GM23338 (cell line): ENCODE measurements at regions not wholly inside any gene's neighbourhood (a gene's known extent, or its start where the extent isn't known, plus 50 kb on each side); places are given as distances from the start of the nearest gene placed in this dataset.

ENCODE experiments used
- ATAC-seq: fragments of 200-7000 bp; cut with Tn5 transposase; 3 replicates; pipeline ENCODE4 v1.9.1; 2020
- DNase-seq: peaks from one replicate; pipeline ENCODE4 v3.0.0-alpha.2; 2015; ENCODE audit warnings: low spot score
- H2AFZ ChIP-seq: fragments of 200-600 bp; sonication (generic); 2 replicates; pipeline ENCODE4 v1.8.0; 2016; ENCODE audit warnings: antibody characterized with exemption, mild to moderate bottlenecking, moderate library complexity
- H3F3A ChIP-seq: fragments of 200-600 bp; sonication (generic); replicated peaks from 2 replicates; pipeline ENCODE4 v1.8.0; 2017; ENCODE audit warnings: antibody characterized with exemption, mixed run types, low read depth
- H3K27ac ChIP-seq: fragments of 200-600 bp; sonication (generic); 2 replicates; pipeline ENCODE4 v1.6.1; 2016; ENCODE audit warnings: low read depth
- H3K27me3 ChIP-seq: fragments of 200-600 bp; sonication (generic); 2 replicates; pipeline ENCODE4 v1.8.0; 2016; ENCODE audit warnings: mild to moderate bottlenecking, mixed run types, moderate library complexity; ENCODE audit not compliant: insufficient read depth
- H3K36me3 ChIP-seq: fragments of 200-600 bp; sonication (generic); 2 replicates; pipeline ENCODE4 v1.8.0; 2016; ENCODE audit warnings: mild to moderate bottlenecking; ENCODE audit not compliant: insufficient read depth
- H3K4me1 ChIP-seq: fragments of 200-600 bp; sonication (generic); 2 replicates; pipeline ENCODE4 v1.8.0; 2016; ENCODE audit warnings: mild to moderate bottlenecking, moderate library complexity; ENCODE audit not compliant: insufficient read depth
- H3K4me2 ChIP-seq: fragments of 200-600 bp; sonication (generic); 2 replicates; pipeline ENCODE4 v1.7.1; 2017; ENCODE audit warnings: mixed run types
- H3K4me3 ChIP-seq: fragments of 200-600 bp; sonication (generic); 2 replicates; pipeline ENCODE4 v1.6.1; 2016; ENCODE audit warnings: mixed run types
- H3K79me2 ChIP-seq: fragments of 200-600 bp; sonication (generic); replicated peaks from 2 replicates; pipeline ENCODE4 v1.8.0; 2017; ENCODE audit warnings: mild to moderate bottlenecking; ENCODE audit not compliant: insufficient read depth
- H3K9me2 ChIP-seq: fragments of 200-600 bp; sonication (generic); 2 replicates; pipeline ENCODE4 v1.8.0; 2017; ENCODE audit not compliant: insufficient read depth
- H4K20me1 ChIP-seq: fragments of 200-600 bp; sonication (generic); replicated peaks from 2 replicates; pipeline ENCODE4 v1.8.0; 2017; ENCODE audit warnings: mild to moderate bottlenecking; ENCODE audit not compliant: insufficient read depth
- H3K27ac Mint-ChIP-seq: 2 replicates; pipeline ENCODE4 v1.8.0; 2020; ENCODE audit warnings: inconsistent platforms, mild to moderate bottlenecking, moderate library complexity, mixed read lengths
- H3K27me3 Mint-ChIP-seq: 3 replicates; pipeline ENCODE4 v1.8.0; 2022; ENCODE audit warnings: low read depth, mild to moderate bottlenecking, moderate library complexity, mixed read lengths, inconsistent platforms; ENCODE audit not compliant: insufficient read depth, poor library complexity
- H3K36me3 Mint-ChIP-seq: 3 replicates; pipeline ENCODE4 v1.8.0; 2021; ENCODE audit warnings: low read depth, mild to moderate bottlenecking, inconsistent platforms, moderate library complexity, mixed read lengths
- H3K4me1 Mint-ChIP-seq: 3 replicates; pipeline ENCODE4 v1.8.0; 2020; ENCODE audit warnings: mild to moderate bottlenecking, inconsistent platforms, mixed read lengths
- H3K4me3 Mint-ChIP-seq: 3 replicates; pipeline ENCODE4 v1.8.0; 2021; ENCODE audit warnings: moderate library complexity, mild to moderate bottlenecking, inconsistent platforms, mixed read lengths
- H3K9me3 Mint-ChIP-seq: 3 replicates; pipeline ENCODE4 v1.8.0; 2020; ENCODE audit warnings: moderate library complexity, mild to moderate bottlenecking, inconsistent platforms, mixed read lengths
- CREB1 ChIP-seq: fragments of 250-450 bp; sonication (Bioruptor Pico); IDR thresholded peaks from 2 replicates; pipeline ENCODE4 v1.5.0; 2020; ENCODE audit warnings: low read depth, mild to moderate bottlenecking, moderate library complexity
- ETS1 ChIP-seq: IDR thresholded peaks from 2 replicates; pipeline ENCODE4 v1.6.1; 2016; ENCODE audit warnings: antibody characterized with exemption
- EZH2 ChIP-seq: fragments of 200-600 bp; sonication (generic); IDR thresholded peaks from one replicate; pipeline ENCODE4 v1.8.0; 2017; ENCODE audit warnings: antibody characterized with exemption, mild to moderate bottlenecking, low read depth; ENCODE audit not compliant: unreplicated experiment
- EZH2phosphoT487 ChIP-seq: fragments of 200-600 bp; sonication (generic); IDR thresholded peaks from one replicate; pipeline ENCODE4 v1.8.1; 2018; ENCODE audit warnings: antibody characterized with exemption; ENCODE audit not compliant: unreplicated experiment
- JUNB ChIP-seq: IDR thresholded peaks from one replicate; pipeline ENCODE4 v1.6.1; 2016; ENCODE audit warnings: antibody characterized with exemption; ENCODE audit not compliant: unreplicated experiment
- NANOG ChIP-seq: IDR thresholded peaks from 2 replicates; pipeline ENCODE4 v1.6.1; 2016; ENCODE audit warnings: antibody characterized with exemption, borderline replicate concordance
- POLR2AphosphoS5 ChIP-seq: IDR thresholded peaks from 2 replicates; pipeline ENCODE4 v1.6.1; 2016; ENCODE audit warnings: antibody characterized with exemption, low read depth
- REST ChIP-seq: IDR thresholded peaks from one replicate; pipeline ENCODE4 v1.6.1; 2018; ENCODE audit warnings: antibody characterized with exemption; ENCODE audit not compliant: unreplicated experiment
- STAT1 ChIP-seq: IDR thresholded peaks from one replicate; pipeline ENCODE4 v1.6.1; 2016; ENCODE audit warnings: antibody characterized with exemption; ENCODE audit not compliant: unreplicated experiment
- ZNF114 ChIP-seq: fragments of 250-450 bp; sonication (Bioruptor Pico); IDR thresholded peaks from 2 replicates; pipeline ENCODE4 v1.5.0; 2020; ENCODE audit warnings: mild to moderate bottlenecking, moderate library complexity
- ZNF331 ChIP-seq: fragments of 250-450 bp; sonication (Bioruptor Pico); IDR thresholded peaks from 2 replicates; pipeline ENCODE4 v1.5.0; 2020; ENCODE audit warnings: low read depth, mild to moderate bottlenecking, moderate library complexity
- ZNF462 ChIP-seq: fragments of 250-450 bp; sonication (Bioruptor Pico); IDR thresholded peaks from 2 replicates; pipeline ENCODE4 v1.5.0; 2020; ENCODE audit warnings: mild to moderate bottlenecking, moderate library complexity
- TF ChIP-seq, protein P1 (sequence below), 2 experiments: fragments of 200-600 bp in 1 of 2; sonication (generic) in 1 of 2; conservative IDR thresholded peaks; 2 replicates each; pipeline versions ENCODE4 v1.5.1 to v1.6.1; 2016 to 2017; ENCODE audit warnings: antibody characterized with exemption in 2 of 2, low read depth in 2 of 2, mild to moderate bottlenecking in 2 of 2, moderate library complexity in 1 of 2

DNA sequence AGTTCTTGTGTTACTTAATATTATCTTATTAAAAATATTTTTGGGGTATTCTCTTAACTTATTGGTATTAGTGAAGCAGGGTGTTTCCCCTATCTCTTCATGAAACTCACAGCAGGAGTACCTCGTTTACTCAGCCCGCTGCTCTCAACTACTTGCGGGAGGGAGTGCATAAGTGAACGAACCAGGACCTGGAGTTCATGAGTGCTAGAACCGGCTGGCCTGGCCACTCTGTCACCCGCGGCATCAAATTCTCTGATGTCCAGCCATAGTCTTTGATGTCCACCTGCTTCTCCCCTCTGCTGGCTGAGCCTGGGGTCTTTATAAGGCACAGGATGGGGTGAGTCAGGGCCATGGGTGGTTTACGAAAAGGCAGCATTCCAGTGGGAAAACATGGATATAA, 216.7 kb upstream of the ANO5 start:
- Histone ChIP-seq H3K27ac (no peak overlapping the region), H3K4me3 (no peak overlapping the region), H3K79me2 (no peaks in the 10 kb centered on the region), H3F3A (no peaks in the 10 kb centered on the region), H3K4me1 (0 out of 2 replicates have a peak, but pooled peaks cover 5% of the 10 kb centered on the region), H3K4me2 (no peak overlapping the region), H2AFZ (no peak overlapping the region), H4K20me1 (no peaks in the 10 kb centered on the region), H3K36me3 (no peaks in the 10 kb centered on the region), H3K27me3 (no peaks in the 10 kb centered on the region), H3K9me2 (no peaks in the 10 kb centered on the region; the same call in none of the 2 replicates)
- ATAC-seq: no peak; the same call in 2 of the 3 replicates
- TF ChIP-seq ZNF331 (CRISPR knock-in tag) (no peak), ZNF114 (no peak), ETS1 (no peak), REST (no peak), EZH2 (no peak), EZH2phosphoT487 (no peak), ZNF462 (CRISPR knock-in tag) (no peak), NANOG (no peak), STAT1 (no peak), CREB1 (CRISPR knock-in tag) (no peak), JUNB (no peak), POLR2AphosphoS5 (no peak)
- TF ChIP-seq, protein P1, sequence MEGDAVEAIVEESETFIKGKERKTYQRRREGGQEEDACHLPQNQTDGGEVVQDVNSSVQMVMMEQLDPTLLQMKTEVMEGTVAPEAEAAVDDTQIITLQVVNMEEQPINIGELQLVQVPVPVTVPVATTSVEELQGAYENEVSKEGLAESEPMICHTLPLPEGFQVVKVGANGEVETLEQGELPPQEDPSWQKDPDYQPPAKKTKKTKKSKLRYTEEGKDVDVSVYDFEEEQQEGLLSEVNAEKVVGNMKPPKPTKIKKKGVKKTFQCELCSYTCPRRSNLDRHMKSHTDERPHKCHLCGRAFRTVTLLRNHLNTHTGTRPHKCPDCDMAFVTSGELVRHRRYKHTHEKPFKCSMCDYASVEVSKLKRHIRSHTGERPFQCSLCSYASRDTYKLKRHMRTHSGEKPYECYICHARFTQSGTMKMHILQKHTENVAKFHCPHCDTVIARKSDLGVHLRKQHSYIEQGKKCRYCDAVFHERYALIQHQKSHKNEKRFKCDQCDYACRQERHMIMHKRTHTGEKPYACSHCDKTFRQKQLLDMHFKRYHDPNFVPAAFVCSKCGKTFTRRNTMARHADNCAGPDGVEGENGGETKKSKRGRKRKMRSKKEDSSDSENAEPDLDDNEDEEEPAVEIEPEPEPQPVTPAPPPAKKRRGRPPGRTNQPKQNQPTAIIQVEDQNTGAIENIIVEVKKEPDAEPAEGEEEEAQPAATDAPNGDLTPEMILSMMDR (conservative IDR thresholded peaks at IDR 0.05; ENCODE audit: low read depth in 2 of 2): no peak
- H3K27me3 Mint-ChIP-seq: no peaks in the 10 kb centered on the region
- DNase-seq: peak; percentile 11
- no peaks in the 10 kb centered on the region for H3K36me3 Mint-ChIP-seq
- no peak overlapping the region for H3K27ac Mint-ChIP-seq
- H3K4me3 Mint-ChIP-seq: no peak overlapping the region
- no peaks in the 10 kb centered on the region for H3K9me3 Mint-ChIP-seq
- H3K4me1 Mint-ChIP-seq: peaks cover 8% of the 10 kb centered on the region; the same call in 2 of the 3 replicates
